Endodermal cell (in vitro differentiated cells): ENCODE measurements at regions not wholly inside any gene's neighbourhood (a gene's known extent, or its start where the extent isn't known, plus 50 kb on each side); places are given as distances from the start of the nearest gene placed in this dataset.

ENCODE experiments used
- DNase-seq: peaks from one replicate; pipeline ENCODE4 v3.0.0-alpha.2; 2017
- H3K27ac ChIP-seq: 2 replicates; pipeline ENCODE4 v1.5.1; 2013; ENCODE audit warnings: mild to moderate bottlenecking, low read depth, low read length, moderate library complexity
- H3K27me3 ChIP-seq: 2 replicates; pipeline ENCODE4 v1.6.1; 2013; ENCODE audit warnings: mild to moderate bottlenecking, low read length, moderate library complexity; ENCODE audit not compliant: insufficient read depth, control insufficient read depth, poor library complexity, severe bottlenecking
- H3K36me3 ChIP-seq: 2 replicates; pipeline ENCODE4 v1.7.0; 2013; ENCODE audit warnings: mild to moderate bottlenecking, low read length, moderate library complexity; ENCODE audit not compliant: control insufficient read depth, insufficient read depth
- H3K4me1 ChIP-seq: one replicate; pipeline ENCODE4 v1.7.0; 2013; ENCODE audit warnings: low read length; ENCODE audit not compliant: control insufficient read depth, insufficient read depth
- H3K4me3 ChIP-seq: 2 replicates; pipeline ENCODE4 v1.5.1; 2013; ENCODE audit warnings: mild to moderate bottlenecking, low read length, moderate library complexity
- H3K9ac ChIP-seq: 2 replicates; pipeline ENCODE4 v1.6.1; 2013; ENCODE audit warnings: mild to moderate bottlenecking, low read length, moderate library complexity; ENCODE audit not compliant: poor library complexity, severe bottlenecking; ENCODE audit errors: extremely low read depth
- H3K9me3 ChIP-seq: 2 replicates; pipeline ENCODE4 v1.6.1; 2013; ENCODE audit warnings: mild to moderate bottlenecking, low read length, moderate library complexity; ENCODE audit not compliant: control insufficient read depth
- H3K27ac Mint-ChIP-seq: 2 replicates; pipeline ENCODE4 v1.8.0; 2020; ENCODE audit warnings: mixed read lengths
- H3K27me3 Mint-ChIP-seq: 2 replicates; pipeline ENCODE4 v1.8.0; 2021; ENCODE audit warnings: mild to moderate bottlenecking, mixed read lengths; ENCODE audit not compliant: insufficient read depth
- H3K36me3 Mint-ChIP-seq: 2 replicates; pipeline ENCODE4 v1.8.0; 2020; ENCODE audit warnings: low read depth, mixed read lengths
- H3K4me1 Mint-ChIP-seq: 2 replicates; pipeline ENCODE4 v1.8.0; 2020; ENCODE audit warnings: mixed read lengths
- H3K4me3 Mint-ChIP-seq: 2 replicates; pipeline ENCODE4 v1.8.0; 2020; ENCODE audit warnings: mild to moderate bottlenecking, moderate library complexity, mixed read lengths
- H3K9me3 Mint-ChIP-seq: 2 replicates; pipeline ENCODE4 v1.8.0; 2020; ENCODE audit warnings: mild to moderate bottlenecking, mixed read lengths
- WGBS, 2 experiments: methylation state at CpG; one replicate each; pipeline versions ENCODE4 v1.1.5 to v1.1.7; 2013; ENCODE audit warnings: missing lambda C conversion rate in 2 of 2, mixed read lengths in 1 of 2; ENCODE audit not compliant: insufficient coverage in 1 of 2, insufficient read length in 1 of 2; 5-methylcytosine and 5-hydroxymethylcytosine counted together
- TF ChIP-seq, protein P1 (sequence below): fragments of 200-600 bp; sonication (generic); conservative IDR thresholded peaks from 2 replicates; pipeline ENCODE4 v1.5.0; 2021; ENCODE audit warnings: antibody characterized with exemption, mild to moderate bottlenecking

DNA sequence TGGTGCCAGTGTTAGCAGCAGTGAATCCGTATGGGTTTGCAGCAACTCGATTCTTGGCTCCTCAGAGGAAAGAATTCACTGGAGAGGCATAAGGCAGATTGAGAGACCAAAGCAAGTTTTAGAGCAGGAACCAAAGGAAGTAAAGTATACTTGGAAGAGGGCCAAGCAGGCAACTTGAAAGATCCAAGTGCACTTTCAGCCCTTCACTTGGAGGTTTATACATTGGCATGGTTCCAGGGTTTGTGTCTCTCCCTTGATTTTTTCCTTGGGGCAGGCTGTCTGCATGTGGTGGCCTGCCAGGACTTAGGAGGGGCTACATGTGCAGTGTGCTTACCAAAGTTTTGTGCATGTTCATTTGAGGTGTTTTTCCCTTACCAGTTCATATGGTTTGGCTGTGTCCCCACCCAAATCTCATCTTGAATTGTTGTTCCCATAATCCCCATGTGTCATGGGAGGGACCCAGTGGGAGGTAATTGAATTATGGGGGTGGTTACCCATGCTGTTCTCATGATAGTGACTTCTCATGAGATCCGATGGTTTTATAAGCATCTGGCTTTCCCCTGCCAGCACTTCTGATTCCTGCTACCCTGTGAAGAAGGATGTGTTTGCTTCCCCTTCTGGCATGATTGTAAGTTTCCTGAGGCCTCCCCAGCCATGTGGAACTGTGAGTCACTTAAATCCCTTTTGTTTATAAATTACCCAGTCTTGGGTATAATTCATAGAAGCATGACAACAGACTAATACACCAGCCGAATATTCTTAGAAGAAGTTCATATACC is 86.2 kb upstream of the TSPAN5 start:
- TF ChIP-seq, protein P1, sequence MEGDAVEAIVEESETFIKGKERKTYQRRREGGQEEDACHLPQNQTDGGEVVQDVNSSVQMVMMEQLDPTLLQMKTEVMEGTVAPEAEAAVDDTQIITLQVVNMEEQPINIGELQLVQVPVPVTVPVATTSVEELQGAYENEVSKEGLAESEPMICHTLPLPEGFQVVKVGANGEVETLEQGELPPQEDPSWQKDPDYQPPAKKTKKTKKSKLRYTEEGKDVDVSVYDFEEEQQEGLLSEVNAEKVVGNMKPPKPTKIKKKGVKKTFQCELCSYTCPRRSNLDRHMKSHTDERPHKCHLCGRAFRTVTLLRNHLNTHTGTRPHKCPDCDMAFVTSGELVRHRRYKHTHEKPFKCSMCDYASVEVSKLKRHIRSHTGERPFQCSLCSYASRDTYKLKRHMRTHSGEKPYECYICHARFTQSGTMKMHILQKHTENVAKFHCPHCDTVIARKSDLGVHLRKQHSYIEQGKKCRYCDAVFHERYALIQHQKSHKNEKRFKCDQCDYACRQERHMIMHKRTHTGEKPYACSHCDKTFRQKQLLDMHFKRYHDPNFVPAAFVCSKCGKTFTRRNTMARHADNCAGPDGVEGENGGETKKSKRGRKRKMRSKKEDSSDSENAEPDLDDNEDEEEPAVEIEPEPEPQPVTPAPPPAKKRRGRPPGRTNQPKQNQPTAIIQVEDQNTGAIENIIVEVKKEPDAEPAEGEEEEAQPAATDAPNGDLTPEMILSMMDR = no peak
- Mint-ChIP-seq H3K4me3 (no peak overlapping the region), H3K27ac (no peak overlapping the region), H3K4me1 (peaks cover 22% of the 10 kb centered on the region), H3K27me3 (peaks cover 7% of the 10 kb centered on the region), H3K36me3 (no peaks in the 10 kb centered on the region), H3K9me3 (no peaks in the 10 kb centered on the region)
- H3K4me3 ChIP-seq = no peak overlapping the region
- H3K27me3 ChIP-seq = peaks cover 13% of the 10 kb centered on the region
- DNase-seq = no peak
- H3K36me3 ChIP-seq = no peaks in the 10 kb centered on the region
- WGBS, 2 experiments = 97% methylated on average over 4 of the region's 4 CpGs
- no peaks in the 10 kb centered on the region for H3K9me3 ChIP-seq
- no peak overlapping the region for H3K9ac ChIP-seq
- no peak overlapping the region for H3K27ac ChIP-seq
- H3K4me1 ChIP-seq = peaks cover 4% of the 10 kb centered on the region

DNA sequence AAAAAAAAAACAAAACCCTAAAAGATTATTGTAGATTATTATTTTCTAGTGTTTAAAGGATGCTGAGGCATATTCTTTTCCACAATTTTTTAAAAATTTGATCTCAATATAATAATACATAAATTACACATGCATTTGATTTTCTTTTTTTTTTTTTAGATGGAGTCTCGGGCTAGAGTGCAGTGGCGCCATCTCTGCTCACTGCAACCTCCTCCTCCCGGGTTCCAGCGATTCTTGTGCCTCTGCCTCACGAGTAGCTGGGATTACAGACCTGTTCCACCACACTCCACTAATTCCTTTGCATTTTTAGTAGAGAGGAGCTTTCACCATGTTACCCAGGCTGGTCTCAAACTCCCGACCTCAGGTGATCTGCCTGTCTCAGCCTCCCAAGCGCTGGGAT is 83.5 kb upstream of the TSPAN5 start:
- no peak for DNase-seq
- TF ChIP-seq, protein P1 = peak; percentile 16
- H3K4me1 ChIP-seq = peaks cover 4% of the 10 kb centered on the region
- no peaks in the 10 kb centered on the region for H3K27me3 ChIP-seq
- WGBS, 2 experiments = 82 to 85% methylated on average over 6 to 7 of the region's 7 CpGs
- Mint-ChIP-seq H3K27me3 (no peaks in the 10 kb centered on the region), H3K36me3 (no peaks in the 10 kb centered on the region), H3K4me1 (peaks cover 4% of the 10 kb centered on the region), H3K9me3 (peaks cover 10% of the 10 kb centered on the region), H3K27ac (no peak overlapping the region), H3K4me3 (no peak overlapping the region)
- H3K9me3 ChIP-seq = peaks cover 6% of the 10 kb centered on the region
- H3K36me3 ChIP-seq = no peaks in the 10 kb centered on the region
- no peak overlapping the region for H3K9ac ChIP-seq
- H3K4me3 ChIP-seq = no peak overlapping the region
- H3K27ac ChIP-seq = no peak overlapping the region

DNA sequence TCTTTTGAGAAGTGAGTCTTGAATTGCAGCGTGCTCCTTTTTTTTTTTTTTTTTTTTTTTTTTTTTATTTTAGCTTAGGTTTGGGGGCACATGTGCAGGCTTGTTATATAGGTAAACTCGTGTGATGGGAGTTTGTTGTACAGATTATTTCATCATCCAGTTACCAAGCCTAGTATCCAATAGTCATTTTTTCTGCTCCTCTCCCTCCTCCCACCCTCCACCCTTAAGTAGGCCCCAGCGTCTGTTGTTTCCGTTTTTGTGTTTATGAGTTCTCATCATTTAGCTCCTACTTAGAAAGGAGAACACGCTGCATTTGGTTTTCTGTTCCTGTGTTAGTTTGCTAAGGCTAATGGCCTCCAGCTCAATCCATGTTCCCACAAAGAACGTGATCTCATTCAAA is 81.3 kb upstream of the TSPAN5 start:
- Mint-ChIP-seq H3K27me3 (no peaks in the 10 kb centered on the region), H3K36me3 (no peaks in the 10 kb centered on the region), H3K4me3 (no peak overlapping the region), H3K4me1 (no peaks in the 10 kb centered on the region), H3K27ac (no peak overlapping the region), H3K9me3 (peaks cover 10% of the 10 kb centered on the region)
- Histone ChIP-seq H3K4me1 (no peaks in the 10 kb centered on the region), H3K9ac (no peak overlapping the region), H3K27me3 (no peaks in the 10 kb centered on the region), H3K9me3 (peaks cover 6% of the 10 kb centered on the region), H3K36me3 (no peaks in the 10 kb centered on the region), H3K4me3 (no peak overlapping the region), H3K27ac (no peak overlapping the region)
- TF ChIP-seq, protein P1 = no peak
- WGBS, 2 experiments = 83 to 89% methylated on average over 2 to 4 of the region's 6 CpGs
- DNase-seq = no peak
